HepG2 (cell line): ENCODE measurements at regions not wholly inside any gene's neighbourhood (a gene's known extent, or its start where the extent isn't known, plus 50 kb on each side); places are given as distances from the start of the nearest gene placed in this dataset.

Experiments
- ATAC-seq: fragments of 200-7000 bp; cut with Tn5 transposase; 3 replicates; pipeline ENCODE4 v1.9.1; 2020; ENCODE audit warnings: mild to moderate bottlenecking, moderate library complexity
- BruUV-seq: library from RNA; stranded (reverse); fragments of 400-500 nt; replicated peaks from 2 replicates; lab custom pipeline; 2021; lab: Mats Ljungman, UMichigan
- CTCF ChIA-PET: fragments of 300-600 bp; formaldehyde crosslinking; extraction: SDS; loops from one replicate; lab custom pipeline; 2021; ENCODE audit warnings: low total read pairs, inconsistent platforms, low intra/inter-chr PET ratio; lab: Yijun Ruan, JAX
- POLR2A ChIA-PET: fragments of 350-600 bp; sonication (Branson Sonifier 250); formaldehyde crosslinking; loops from one replicate; lab custom pipeline; 2020; ENCODE audit warnings: antibody characterized with exemption, inconsistent platforms; lab: Yijun Ruan, JAX
- DNase-seq: peaks from one replicate; pipeline ENCODE4 v3.0.0-alpha.2; 2015; ENCODE audit warnings: low spot score
- FAIRE-seq: peaks from 3 replicates; lab custom pipeline; 2011; peaks lifted over from hg19 to GRCh38; lab: Jason Lieb, UNC
- H2AFZ ChIP-seq: one replicate; pipeline ENCODE4 v1.6.1; 2011; ENCODE audit warnings: low read length, inconsistent platforms
- H3K27ac ChIP-seq: fragments of 300-600 bp; 3 replicates; pipeline ENCODE4 v1.8.0; 2011; ENCODE audit warnings: mixed run types, mild to moderate bottlenecking, mixed read lengths, low read length, inconsistent platforms; ENCODE audit not compliant: insufficient read depth; ENCODE audit errors: extremely low read length
- H3K27me3 ChIP-seq, 2 experiments: fragments of 200-600 bp in 1 of 2; 2 replicates in 1 of 2; 3 replicates in 1 of 2; pipeline versions ENCODE4 v1.6.0 to v1.8.0; 2011; ENCODE audit warnings: low read length in 2 of 2, mild to moderate bottlenecking in 2 of 2, moderate library complexity in 2 of 2, inconsistent platforms in 1 of 2; ENCODE audit not compliant: insufficient read depth in 2 of 2, control insufficient read depth in 1 of 2
- H3K36me3 ChIP-seq, 2 experiments: fragments of 200-600 bp in 1 of 2; replicated peaks in 1 of 2; 2 replicates in 1 of 2; 3 replicates in 1 of 2; pipeline versions ENCODE4 v1.5.1 to v1.8.0; 2011; ENCODE audit warnings: low read length in 2 of 2, inconsistent platforms in 1 of 2; ENCODE audit not compliant: insufficient read depth in 2 of 2, control insufficient read depth in 1 of 2
- H3K4me1 ChIP-seq: 2 replicates; pipeline ENCODE4 v1.5.1; 2012; ENCODE audit warnings: low read length, inconsistent platforms; ENCODE audit not compliant: insufficient read depth
- H3K4me2 ChIP-seq: 2 replicates; pipeline ENCODE4 v1.6.0; 2011; ENCODE audit warnings: low read depth, low read length, inconsistent platforms
- H3K4me3 ChIP-seq, 3 experiments: fragments of 200-600 bp in 1 of 3; sonication (generic), shearing (Covaris generic) in 1 of 3; replicated peaks in 1 of 3; 2 replicates each; pipeline ENCODE4 v1.5.1; 2011 to 2016; ENCODE audit warnings: low read length in 3 of 3, inconsistent platforms in 2 of 3, low read depth in 2 of 3, mild to moderate bottlenecking in 2 of 3, control low read depth in 1 of 3, mixed read lengths in 1 of 3; ENCODE audit not compliant: insufficient read depth in 1 of 3
- H3K79me2 ChIP-seq: one replicate; pipeline ENCODE4 v1.6.1; 2011; ENCODE audit warnings: low read length, inconsistent platforms; ENCODE audit not compliant: insufficient read depth
- H3K9ac ChIP-seq: 2 replicates; pipeline ENCODE4 v1.6.0; 2011; ENCODE audit warnings: mild to moderate bottlenecking, low read depth, low read length, inconsistent platforms; ENCODE audit not compliant: insufficient read depth
- H3K9me3 ChIP-seq: 2 replicates; pipeline ENCODE4 v1.5.1; 2012; ENCODE audit warnings: mild to moderate bottlenecking, low read length
- H4K20me1 ChIP-seq: 2 replicates; pipeline ENCODE4 v1.6.0; 2011; ENCODE audit warnings: inconsistent platforms, mild to moderate bottlenecking, low read length, moderate library complexity; ENCODE audit not compliant: insufficient read depth
- GLI4 ChIP-seq: sonication (generic); formaldehyde crosslinking; IDR thresholded peaks from 2 replicates; pipeline ENCODE4 v1.5.1; 2020; ENCODE audit warnings: missing genetic modification reagents, mild to moderate bottlenecking, moderate library complexity, borderline replicate concordance
- HES4 ChIP-seq: sonication (generic); formaldehyde crosslinking; IDR thresholded peaks from 2 replicates; pipeline ENCODE4 v1.9.0; 2021; ENCODE audit warnings: mild to moderate bottlenecking, missing genetic modification reagents, borderline replicate concordance
- HMGA1 ChIP-seq: sonication (generic); formaldehyde crosslinking; conservative IDR thresholded peaks from 2 replicates; pipeline ENCODE4 v1.4.0; 2020; ENCODE audit warnings: missing genetic modification reagents
- HNRNPK ChIP-seq: fragments of 200-400 bp; formaldehyde crosslinking; IDR thresholded peaks from 2 replicates; pipeline ENCODE4 v1.6.1; 2018; ENCODE audit warnings: low read length, low read depth, moderate library complexity, mild to moderate bottlenecking; ENCODE audit not compliant: poor library complexity, severe bottlenecking
- JUNB ChIP-seq: sonication (generic); formaldehyde crosslinking; IDR thresholded peaks from 2 replicates; pipeline ENCODE4 v1.8.0; 2022; ENCODE audit warnings: missing genetic modification reagents, mild to moderate bottlenecking, borderline replicate concordance
- KLF16 ChIP-seq, 2 experiments: sonication (generic) in 1 of 2; formaldehyde crosslinking in 1 of 2; IDR thresholded peaks; 2 replicates each; pipeline versions ENCODE4 v1.6.1 to v1.8.0; 2016 to 2023; ENCODE audit warnings: missing genetic modification reagents in 2 of 2, missing compliant biosample characterization in 1 of 2
- MEIS2 ChIP-seq: sonication (generic); formaldehyde crosslinking; IDR thresholded peaks from 2 replicates; pipeline ENCODE4 v1.9.0; 2021; ENCODE audit warnings: mild to moderate bottlenecking, missing genetic modification reagents
- PCBP2 ChIP-seq: fragments of 200-400 bp; formaldehyde crosslinking; optimal IDR thresholded peaks from 2 replicates; pipeline ENCODE3; 2018; ENCODE audit warnings: low read length, low read depth; ENCODE audit not compliant: poor library complexity, severe bottlenecking
- SMAD9 ChIP-seq: sonication (generic); formaldehyde crosslinking; IDR thresholded peaks from 2 replicates; pipeline ENCODE4 v1.5.1; 2020; ENCODE audit warnings: mild to moderate bottlenecking, missing genetic modification reagents
- TEF ChIP-seq: sonication (generic); formaldehyde crosslinking; IDR thresholded peaks from 2 replicates; pipeline ENCODE4 v1.5.0; 2020; ENCODE audit warnings: missing genetic modification reagents
- ZNF749 ChIP-seq: sonication (generic); formaldehyde crosslinking; IDR thresholded peaks from 2 replicates; pipeline ENCODE4 v1.8.0; 2022; ENCODE audit warnings: mild to moderate bottlenecking, missing genetic modification reagents, moderate library complexity, borderline replicate concordance
- ZNF768 ChIP-seq: sonication (generic); formaldehyde crosslinking; IDR thresholded peaks from 2 replicates; pipeline ENCODE4 v1.4.0; 2020; ENCODE audit warnings: missing genetic modification reagents
- WGBS: methylation state at CpG from one replicate; pipeline ENCODE4 v1.1.6; 2017; ENCODE audit warnings: low lambda C conversion rate; 5-methylcytosine and 5-hydroxymethylcytosine counted together
- in situ Hi-C: cut with HindIII; loops from 2 replicates; pipeline ENCODE4 v1.10.0; 2017; ENCODE audit warnings: low pct_unique_long_range_greater_than_20kb; ENCODE audit not compliant: extremely low pct_ligation_motif_present
- intact Hi-C: fragments of 100-400 bp; cut with micrococcal nuclease; formaldehyde crosslinking; loops from one replicate; pipeline ENCODE4 v1.10.0; 2022; ENCODE audit not compliant: unreplicated experiment
- TF ChIP-seq, protein P1 (sequence below): IDR thresholded peaks from 2 replicates; pipeline ENCODE4 v1.6.1; 2018; ENCODE audit warnings: missing genetic modification reagents, mild to moderate bottlenecking, missing compliant biosample characterization
- TF ChIP-seq, protein P2 (sequence below): sonication (generic); formaldehyde crosslinking; IDR thresholded peaks from 2 replicates; pipeline ENCODE4 v1.5.0; 2020; ENCODE audit warnings: missing genetic modification reagents
- TF ChIP-seq, protein P3 (sequence below): sonication (generic); formaldehyde crosslinking; IDR thresholded peaks from 2 replicates; pipeline ENCODE4 v1.5.1; 2020; ENCODE audit warnings: mild to moderate bottlenecking, missing genetic modification reagents, moderate library complexity

GRCh38 chr2:101628030-101628392 is 69.5 kb upstream of the MAP4K4 start (continued):
- TF ChIP-seq SMAD9 (CRISPR knock-in tag) (no peak), MEIS2 (CRISPR knock-in tag) (no peak), TEF (CRISPR knock-in tag) (no peak), KLF16 (CRISPR knock-in tag; IDR thresholded peaks at IDR 0.05) (no peak)

DNA sequence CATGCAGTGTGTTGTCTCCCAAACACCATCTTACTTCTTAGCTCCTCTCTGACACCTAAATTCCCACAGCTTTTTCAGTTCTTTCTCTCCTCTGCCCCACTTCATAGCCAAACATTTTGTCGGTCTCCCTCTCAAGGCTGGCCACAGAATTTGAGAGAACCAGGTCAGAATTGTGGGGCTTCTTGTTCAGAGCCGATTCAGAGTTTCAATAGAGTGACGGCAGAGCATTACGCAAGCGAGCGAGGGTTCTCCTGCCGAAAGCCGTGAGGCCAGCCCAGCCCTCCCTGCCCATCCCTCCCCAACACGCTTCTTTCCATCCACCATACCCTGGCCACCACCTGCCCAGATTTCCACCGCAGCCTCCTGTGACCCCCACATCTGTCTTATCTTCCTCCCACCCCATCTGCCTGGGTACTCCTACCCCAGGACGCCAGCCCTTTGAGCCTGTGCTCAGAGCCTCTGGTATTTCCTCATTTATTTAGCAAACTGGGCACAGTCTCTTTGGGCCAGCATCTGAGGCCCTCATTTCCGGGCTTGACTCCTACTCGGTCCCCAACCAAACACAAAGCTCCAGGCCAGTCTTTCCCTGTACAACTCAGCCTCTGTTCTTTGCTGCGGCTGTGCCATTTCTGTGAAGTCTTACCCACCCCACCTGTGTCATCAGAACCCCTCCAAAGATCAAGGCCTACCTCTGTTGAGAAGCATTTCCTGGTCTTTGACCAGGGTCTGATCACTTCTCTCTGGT is 70.0 kb upstream of the MAP4K4 start:
- Histone ChIP-seq H3K4me2 (peak overlapping the region; percentile 53), H3K27me3 (no peaks in the 10 kb centered on the region), H4K20me1 (no peaks in the 10 kb centered on the region), H3K36me3 (no peaks in the 10 kb centered on the region), H3K9me3 (no peaks in the 10 kb centered on the region), H2AFZ (peak overlapping the region; percentile 3), H3K9ac (0 out of 2 replicates have a peak overlapping the region, but pooled peaks have one; percentile 6), H3K4me3 (peak overlapping the region in 1 of 3 experiments; percentile 25; a peak in 2 of 6 replicates), H3K27ac (peak overlapping the region; percentile 36), H3K79me2 (no peaks in the 10 kb centered on the region), H3K4me1 (peaks cover 66% of the 10 kb centered on the region)
- DNase-seq = peak; percentile 55
- CTCF ChIA-PET = no interaction called here
- no peak for FAIRE-seq
- WGBS = 51% methylated on average over 14 of the region's 14 CpGs
- peak; percentile 57 for ATAC-seq
- BruUV-seq = no TSS peak
- POLR2A ChIA-PET = interaction anchor here (0.8 to 1.1 kb wide), 2 partner anchors 13 to 318 kb away, joined by 3 read pairs; no protein-coding TSS in a partner anchor
- in situ Hi-C loops (no loop called here), intact Hi-C loops (no loop called here)
- TF ChIP-seq ZNF768 (CRISPR knock-in tag) (no peak), PCBP2 (no peak), HES4 (CRISPR knock-in tag) (0 out of 2 replicates have a peak, but pooled peaks have one; percentile 61), JUNB (CRISPR knock-in tag) (no peak), ZNF749 (CRISPR knock-in tag) (no peak), GLI4 (no peak), HMGA1 (CRISPR knock-in tag) (no peak), HNRNPK (no peak)
- TF ChIP-seq, protein P1, sequence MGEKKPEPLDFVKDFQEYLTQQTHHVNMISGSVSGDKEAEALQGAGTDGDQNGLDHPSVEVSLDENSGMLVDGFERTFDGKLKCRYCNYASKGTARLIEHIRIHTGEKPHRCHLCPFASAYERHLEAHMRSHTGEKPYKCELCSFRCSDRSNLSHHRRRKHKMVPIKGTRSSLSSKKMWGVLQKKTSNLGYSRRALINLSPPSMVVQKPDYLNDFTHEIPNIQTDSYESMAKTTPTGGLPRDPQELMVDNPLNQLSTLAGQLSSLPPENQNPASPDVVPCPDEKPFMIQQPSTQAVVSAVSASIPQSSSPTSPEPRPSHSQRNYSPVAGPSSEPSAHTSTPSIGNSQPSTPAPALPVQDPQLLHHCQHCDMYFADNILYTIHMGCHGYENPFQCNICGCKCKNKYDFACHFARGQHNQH (CRISPR knock-in tag) = no peak
- TF ChIP-seq, protein P2, sequence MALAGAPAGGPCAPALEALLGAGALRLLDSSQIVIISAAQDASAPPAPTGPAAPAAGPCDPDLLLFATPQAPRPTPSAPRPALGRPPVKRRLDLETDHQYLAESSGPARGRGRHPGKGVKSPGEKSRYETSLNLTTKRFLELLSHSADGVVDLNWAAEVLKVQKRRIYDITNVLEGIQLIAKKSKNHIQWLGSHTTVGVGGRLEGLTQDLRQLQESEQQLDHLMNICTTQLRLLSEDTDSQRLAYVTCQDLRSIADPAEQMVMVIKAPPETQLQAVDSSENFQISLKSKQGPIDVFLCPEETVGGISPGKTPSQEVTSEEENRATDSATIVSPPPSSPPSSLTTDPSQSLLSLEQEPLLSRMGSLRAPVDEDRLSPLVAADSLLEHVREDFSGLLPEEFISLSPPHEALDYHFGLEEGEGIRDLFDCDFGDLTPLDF (CRISPR knock-in tag) = no peak
- TF ChIP-seq, protein P3, sequence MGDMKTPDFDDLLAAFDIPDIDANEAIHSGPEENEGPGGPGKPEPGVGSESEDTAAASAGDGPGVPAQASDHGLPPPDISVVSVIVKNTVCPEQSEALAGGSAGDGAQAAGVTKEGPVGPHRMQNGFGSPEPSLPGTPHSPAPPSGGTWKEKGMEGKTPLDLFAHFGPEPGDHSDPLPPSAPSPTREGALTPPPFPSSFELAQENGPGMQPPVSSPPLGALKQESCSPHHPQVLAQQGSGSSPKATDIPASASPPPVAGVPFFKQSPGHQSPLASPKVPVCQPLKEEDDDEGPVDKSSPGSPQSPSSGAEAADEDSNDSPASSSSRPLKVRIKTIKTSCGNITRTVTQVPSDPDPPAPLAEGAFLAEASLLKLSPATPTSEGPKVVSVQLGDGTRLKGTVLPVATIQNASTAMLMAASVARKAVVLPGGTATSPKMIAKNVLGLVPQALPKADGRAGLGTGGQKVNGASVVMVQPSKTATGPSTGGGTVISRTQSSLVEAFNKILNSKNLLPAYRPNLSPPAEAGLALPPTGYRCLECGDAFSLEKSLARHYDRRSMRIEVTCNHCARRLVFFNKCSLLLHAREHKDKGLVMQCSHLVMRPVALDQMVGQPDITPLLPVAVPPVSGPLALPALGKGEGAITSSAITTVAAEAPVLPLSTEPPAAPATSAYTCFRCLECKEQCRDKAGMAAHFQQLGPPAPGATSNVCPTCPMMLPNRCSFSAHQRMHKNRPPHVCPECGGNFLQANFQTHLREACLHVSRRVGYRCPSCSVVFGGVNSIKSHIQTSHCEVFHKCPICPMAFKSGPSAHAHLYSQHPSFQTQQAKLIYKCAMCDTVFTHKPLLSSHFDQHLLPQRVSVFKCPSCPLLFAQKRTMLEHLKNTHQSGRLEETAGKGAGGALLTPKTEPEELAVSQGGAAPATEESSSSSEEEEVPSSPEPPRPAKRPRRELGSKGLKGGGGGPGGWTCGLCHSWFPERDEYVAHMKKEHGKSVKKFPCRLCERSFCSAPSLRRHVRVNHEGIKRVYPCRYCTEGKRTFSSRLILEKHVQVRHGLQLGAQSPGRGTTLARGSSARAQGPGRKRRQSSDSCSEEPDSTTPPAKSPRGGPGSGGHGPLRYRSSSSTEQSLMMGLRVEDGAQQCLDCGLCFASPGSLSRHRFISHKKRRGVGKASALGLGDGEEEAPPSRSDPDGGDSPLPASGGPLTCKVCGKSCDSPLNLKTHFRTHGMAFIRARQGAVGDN = peak; percentile 61
